CD4-positive, alpha-beta memory T cell (primary cell): ENCODE measurements at regions not wholly inside any gene's neighbourhood (a gene's known extent, or its start where the extent isn't known, plus 50 kb on each side); places are given as distances from the start of the nearest gene placed in this dataset.

Experiments used
- CTCF ChIA-PET: fragments of 350-600 bp; sonication (Branson Sonifier 250); formaldehyde crosslinking; loops from one replicate; lab custom pipeline; 2021; ENCODE audit warnings: inconsistent platforms; ENCODE audit not compliant: partially characterized antibody; lab: Charles Lee
- POLR2A ChIA-PET: fragments of 350-600 bp; sonication (Branson Sonifier 250); formaldehyde crosslinking; loops from one replicate; lab custom pipeline; 2021; ENCODE audit not compliant: partially characterized antibody; lab: Charles Lee
- DNase-seq, 5 donors: peaks; one replicate each; pipeline versions ENCODE4 v3.0.0 to v3.0.0-alpha.2; 2020 to 2022; ENCODE audit warnings: mixed read lengths in 1 of 5
- H3K27ac ChIP-seq: one replicate; pipeline ENCODE4 v1.7.0; 2013; ENCODE audit warnings: low read depth, low read length
- H3K27me3 ChIP-seq: 2 replicates; pipeline ENCODE4 v1.7.0; 2013; ENCODE audit warnings: mild to moderate bottlenecking, low read length, moderate library complexity; ENCODE audit not compliant: insufficient read depth
- H3K36me3 ChIP-seq: 2 replicates; pipeline ENCODE4 v1.7.0; 2013; ENCODE audit warnings: mild to moderate bottlenecking, low read length, moderate library complexity; ENCODE audit not compliant: insufficient read depth
- H3K4me1 ChIP-seq: 2 replicates; pipeline ENCODE4 v1.7.0; 2013; ENCODE audit warnings: mild to moderate bottlenecking, low read length, moderate library complexity; ENCODE audit not compliant: insufficient read depth
- H3K4me3 ChIP-seq, 2 donors: one replicate each; pipeline ENCODE4 v1.7.0; 2013; ENCODE audit warnings: low read length in 2 of 2, mild to moderate bottlenecking in 1 of 2
- H3K9me3 ChIP-seq, 2 donors: one replicate each; pipeline ENCODE4 v1.7.0; 2013; ENCODE audit warnings: low read length in 2 of 2, control low read depth in 1 of 2; ENCODE audit not compliant: control insufficient read depth in 1 of 2
- H3K27ac Mint-ChIP-seq, 7 donors: one replicate each; pipeline ENCODE4 v1.8.0; 2020 to 2021; ENCODE audit warnings: mixed read lengths in 7 of 7, mild to moderate bottlenecking in 6 of 7, inconsistent platforms in 3 of 7, moderate library complexity in 3 of 7
- H3K27me3 Mint-ChIP-seq, 2 donors: one replicate each; pipeline ENCODE4 v1.8.0; 2020 to 2021; ENCODE audit warnings: mixed read lengths in 2 of 2
- H3K36me3 Mint-ChIP-seq, 2 donors: one replicate each; pipeline ENCODE4 v1.8.0; 2020 to 2021; ENCODE audit warnings: mixed read lengths in 2 of 2, inconsistent platforms in 1 of 2, mild to moderate bottlenecking in 1 of 2
- H3K4me1 Mint-ChIP-seq, 4 donors: one replicate each; pipeline ENCODE4 v1.8.0; 2020 to 2021; ENCODE audit warnings: mixed read lengths in 4 of 4, mild to moderate bottlenecking in 1 of 4
- H3K4me3 Mint-ChIP-seq, 8 donors: one replicate each; pipeline ENCODE4 v1.8.0; 2020 to 2021; ENCODE audit warnings: mixed read lengths in 8 of 8, mild to moderate bottlenecking in 7 of 8, moderate library complexity in 6 of 8, inconsistent platforms in 3 of 8
- H3K9me3 Mint-ChIP-seq, 8 donors: one replicate each; pipeline ENCODE4 v1.8.0; 2020 to 2021; ENCODE audit warnings: mixed read lengths in 8 of 8, mild to moderate bottlenecking in 5 of 8, inconsistent platforms in 3 of 8, moderate library complexity in 1 of 8
- intact Hi-C: fragments of 100-400 bp; cut with micrococcal nuclease; formaldehyde crosslinking; loops from one replicate; pipeline ENCODE4 v1.15.1; 2023

DNA sequence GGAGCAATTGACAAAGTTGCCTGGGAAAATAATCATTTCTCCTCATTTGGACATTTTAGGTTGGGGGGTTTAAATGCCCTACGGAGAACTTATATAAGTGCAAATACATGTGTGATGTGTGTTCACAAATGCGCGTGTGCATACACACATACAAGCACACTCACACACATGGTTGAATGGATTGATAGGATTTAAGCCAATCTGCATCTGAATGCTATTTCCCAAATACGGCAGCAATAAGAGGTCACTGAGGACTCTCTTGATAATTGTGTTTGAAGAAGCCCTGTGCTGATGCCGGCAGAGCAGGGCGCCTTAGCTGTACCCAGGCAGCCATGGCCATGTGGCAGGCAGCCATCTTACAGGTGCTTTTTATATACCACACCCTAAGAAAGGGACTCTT, 165.3 kb upstream of the LEF1 start:
- Histone ChIP-seq H3K36me3 (no peaks in the 10 kb centered on the region), H3K4me3 (no peak overlapping the region), H3K9me3 (no peaks in the 10 kb centered on the region), H3K27me3 (no peaks in the 10 kb centered on the region), H3K27ac (no peak overlapping the region), H3K4me1 (no peaks in the 10 kb centered on the region)
- no peak overlapping the region for H3K4me3 Mint-ChIP-seq
- DNase-seq: no peak
- no peak overlapping the region for H3K27ac Mint-ChIP-seq
- intact Hi-C loops: no loop called here
- CTCF ChIA-PET: no interaction called here
- no peaks in the 10 kb centered on the region for H3K9me3 Mint-ChIP-seq
- POLR2A ChIA-PET: no interaction called here
- peaks cover 2 to 6% (median 4%) of the 10 kb centered on the region in 4 donors for H3K4me1 Mint-ChIP-seq
- no peaks in the 10 kb centered on the region for H3K36me3 Mint-ChIP-seq
- H3K27me3 Mint-ChIP-seq: peaks cover 0 to 3% of the 10 kb centered on the region in 2 donors

DNA sequence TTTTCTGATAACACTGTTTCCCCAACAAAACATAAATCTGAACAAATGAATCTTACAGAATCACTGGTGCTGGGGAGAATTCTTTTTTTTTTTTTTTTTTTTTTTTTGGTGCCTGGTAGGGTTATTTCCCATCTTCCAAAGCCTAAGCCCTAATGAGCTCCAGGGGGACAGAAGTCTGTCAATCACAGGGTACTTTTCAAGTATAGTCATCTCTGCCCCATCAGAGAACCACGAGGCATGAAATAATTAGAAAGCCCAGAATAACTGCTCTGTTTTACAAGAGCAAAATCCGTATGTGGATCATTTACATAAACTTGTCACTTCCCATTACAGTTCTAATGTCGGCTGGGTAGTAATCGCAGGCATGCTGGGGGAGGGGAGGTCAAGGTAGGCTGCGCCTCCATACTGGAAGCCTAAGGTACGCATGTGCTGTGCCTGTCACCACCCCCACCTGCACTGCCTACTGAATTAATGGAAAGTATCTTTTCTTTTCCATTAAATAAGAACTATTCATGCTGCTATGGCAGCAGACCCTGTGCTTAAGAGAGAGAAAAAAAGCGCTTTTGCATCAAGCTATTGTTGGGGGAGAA, 164.7 kb upstream of the LEF1 start:
- DNase-seq: no peak
- Histone ChIP-seq H3K9me3 (no peaks in the 10 kb centered on the region), H3K27ac (no peak overlapping the region), H3K27me3 (no peaks in the 10 kb centered on the region), H3K4me1 (peaks cover 3% of the 10 kb centered on the region), H3K36me3 (no peaks in the 10 kb centered on the region), H3K4me3 (no peak overlapping the region)
- POLR2A ChIA-PET: no interaction called here
- H3K36me3 Mint-ChIP-seq: no peaks in the 10 kb centered on the region
- H3K4me1 Mint-ChIP-seq: peaks cover 7 to 11% (median 8%) of the 10 kb centered on the region in 4 donors
- CTCF ChIA-PET: interaction anchor here (1.7 kb wide), 1 partner anchor 11 kb away, joined by 5 read pairs; no protein-coding TSS in a partner anchor
- intact Hi-C loops: no loop called here
- H3K4me3 Mint-ChIP-seq: no peak overlapping the region
- H3K27ac Mint-ChIP-seq: no peak overlapping the region
- H3K27me3 Mint-ChIP-seq: peaks cover 0 to 3% of the 10 kb centered on the region in 2 donors
- H3K9me3 Mint-ChIP-seq: no peaks in the 10 kb centered on the region

- Mint-ChIP-seq H3K4me1 (peaks cover 16 to 23% (median 18%) of the 10 kb centered on the region in 4 donors), H3K4me3 (no peak overlapping the region), H3K9me3 (no peaks in the 10 kb centered on the region), H3K27me3 (peaks cover 0 to 3% of the 10 kb centered on the region in 2 donors), H3K27ac (no peak overlapping the region), H3K36me3 (no peaks in the 10 kb centered on the region)
- ChIA-PET POLR2A (no interaction called here), CTCF (interaction anchor here (1.7 kb wide), 1 partner anchor 12 kb away, joined by 5 read pairs; no protein-coding TSS in a partner anchor)
- peaks cover 15% of the 10 kb centered on the region for H3K4me1 ChIP-seq
- no peaks in the 10 kb centered on the region for H3K9me3 ChIP-seq
- intact Hi-C loops: no loop called here
- no peak overlapping the region for H3K4me3 ChIP-seq
- no peaks in the 10 kb centered on the region for H3K36me3 ChIP-seq
- no peaks in the 10 kb centered on the region for H3K27me3 ChIP-seq
- no peak overlapping the region for H3K27ac ChIP-seq
- DNase-seq: no peak
Measured at GRCh38 chr4:108331905-108332632, 163.3 kb upstream of the LEF1 start.

- H3K9me3 Mint-ChIP-seq: peaks cover 0 to 4% (median 0%) of the 10 kb centered on the region in 8 donors
- Histone ChIP-seq H3K4me1 (peaks cover 15% of the 10 kb centered on the region), H3K27me3 (no peaks in the 10 kb centered on the region), H3K4me3 (no peak overlapping the region), H3K9me3 (no peaks in the 10 kb centered on the region), H3K36me3 (no peaks in the 10 kb centered on the region), H3K27ac (no peak overlapping the region)
- no peak for DNase-seq
- H3K27me3 Mint-ChIP-seq: no peaks in the 10 kb centered on the region
- peaks cover 16 to 20% (median 18%) of the 10 kb centered on the region in 4 donors for H3K4me1 Mint-ChIP-seq
- intact Hi-C loops: no loop called here
- CTCF ChIA-PET: interaction anchor here (0.9 to 1.4 kb wide), 2 partner anchors 24 to 266 kb away, joined by 3 read pairs; no protein-coding TSS in a partner anchor
- H3K27ac Mint-ChIP-seq: peak overlapping the region in 2 of 7 donors; percentile 25 to 31
- peak overlapping the region in 6 of 8 donors; percentile 2 to 29 (median 18) for H3K4me3 Mint-ChIP-seq
- no peaks in the 10 kb centered on the region for H3K36me3 Mint-ChIP-seq
- POLR2A ChIA-PET: interaction anchor here (1.1 kb wide), 1 partner anchor 10 kb away, joined by 3 read pairs; no protein-coding TSS in a partner anchor
Measured at GRCh38 chr4:108328383-108328732, 159.6 kb upstream of the LEF1 start.

- no peaks in the 10 kb centered on the region for H3K27me3 Mint-ChIP-seq
- Histone ChIP-seq H3K36me3 (no peaks in the 10 kb centered on the region), H3K4me3 (no peak overlapping the region), H3K9me3 (no peaks in the 10 kb centered on the region), H3K27ac (no peak overlapping the region), H3K4me1 (peaks cover 15% of the 10 kb centered on the region), H3K27me3 (no peaks in the 10 kb centered on the region)
- H3K36me3 Mint-ChIP-seq: no peaks in the 10 kb centered on the region
- intact Hi-C loops: no loop called here
- no peak overlapping the region for H3K27ac Mint-ChIP-seq
- peaks cover 0 to 4% (median 0%) of the 10 kb centered on the region in 8 donors for H3K9me3 Mint-ChIP-seq
- no peak for DNase-seq
- peaks cover 16 to 20% (median 18%) of the 10 kb centered on the region in 4 donors for H3K4me1 Mint-ChIP-seq
- CTCF ChIA-PET: interaction anchor here (0.9 to 1.4 kb wide), 2 partner anchors 24 to 265 kb away, joined by 3 read pairs; no protein-coding TSS in a partner anchor
- peak overlapping the region in 1 of 8 donors; percentile 3 for H3K4me3 Mint-ChIP-seq
- POLR2A ChIA-PET: interaction anchor here (1.1 kb wide), 1 partner anchor 10 kb away, joined by 3 read pairs; no protein-coding TSS in a partner anchor
Measured at GRCh38 chr4:108327642-108328382, 159.1 kb upstream of the LEF1 start.

DNA sequence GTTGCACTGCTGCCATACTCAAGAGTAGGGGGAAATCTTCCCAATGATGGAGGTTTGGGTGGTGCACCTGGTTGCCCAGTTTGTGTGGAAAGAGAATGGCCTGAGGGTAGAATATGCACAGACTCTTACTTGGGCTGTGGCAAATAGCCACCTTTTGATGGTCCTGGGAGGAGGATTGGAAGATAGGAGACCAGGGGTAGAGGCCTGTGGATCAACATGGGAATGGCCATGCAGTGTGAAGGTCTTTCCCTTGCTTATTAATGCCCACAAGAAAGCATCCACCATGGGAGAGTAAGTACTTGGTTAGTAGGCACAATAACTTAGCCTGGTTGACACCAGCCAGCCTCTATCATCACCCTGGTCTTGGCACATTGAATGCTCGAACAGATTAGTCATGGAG, 156.8 kb upstream of the LEF1 start:
- Histone ChIP-seq H3K36me3 (no peaks in the 10 kb centered on the region), H3K27ac (no peak overlapping the region), H3K4me3 (no peak overlapping the region), H3K27me3 (no peaks in the 10 kb centered on the region), H3K4me1 (peaks cover 15% of the 10 kb centered on the region), H3K9me3 (no peaks in the 10 kb centered on the region)
- no peak for DNase-seq
- no peaks in the 10 kb centered on the region for H3K36me3 Mint-ChIP-seq
- no peaks in the 10 kb centered on the region for H3K27me3 Mint-ChIP-seq
- ChIA-PET CTCF (interaction anchor here (1.5 kb wide), 1 partner anchor 25 kb away, joined by 4 read pairs; no protein-coding TSS in a partner anchor), POLR2A (no interaction called here)
- no peak overlapping the region for H3K4me3 Mint-ChIP-seq
- H3K9me3 Mint-ChIP-seq: peaks cover 0 to 10% (median 0%) of the 10 kb centered on the region in 8 donors
- peaks cover 16 to 20% (median 18%) of the 10 kb centered on the region in 4 donors for H3K4me1 Mint-ChIP-seq
- intact Hi-C loops: no loop called here
- no peak overlapping the region for H3K27ac Mint-ChIP-seq

GRCh38 chr4:108324450-108324849, 155.7 kb upstream of the LEF1 start:
- Mint-ChIP-seq H3K4me1 (peaks cover 19 to 21% (median 19%) of the 10 kb centered on the region in 4 donors), H3K27ac (no peak overlapping the region), H3K27me3 (no peaks in the 10 kb centered on the region), H3K36me3 (no peaks in the 10 kb centered on the region), H3K9me3 (peaks cover 0 to 10% (median 0%) of the 10 kb centered on the region in 8 donors), H3K4me3 (no peak overlapping the region)
- ChIA-PET POLR2A (no interaction called here), CTCF (no interaction called here)
- peaks cover 15% of the 10 kb centered on the region for H3K4me1 ChIP-seq
- no peaks in the 10 kb centered on the region for H3K9me3 ChIP-seq
- no peak for DNase-seq
- H3K27ac ChIP-seq: no peak overlapping the region
- no peaks in the 10 kb centered on the region for H3K36me3 ChIP-seq
- H3K4me3 ChIP-seq: no peak overlapping the region
- no peaks in the 10 kb centered on the region for H3K27me3 ChIP-seq
- intact Hi-C loops: no loop called here
